Smooth muscle cell of the brain vasculature (primary cell): ENCODE measurements at regions not wholly inside any gene's neighbourhood (a gene's known extent, or its start where the extent isn't known, plus 50 kb on each side); places are given as distances from the start of the nearest gene placed in this dataset.
"Not testable (repeated sequence)": the region's sequence is repeated elsewhere in the genome, so short reads cannot be mapped to it uniquely, and the experiment has no call there.

Experiments
- DNase-seq: peaks from one replicate; pipeline ENCODE4 v3.0.0-alpha.2; 2012; ENCODE audit warnings: low read depth, low spot score

DNA sequence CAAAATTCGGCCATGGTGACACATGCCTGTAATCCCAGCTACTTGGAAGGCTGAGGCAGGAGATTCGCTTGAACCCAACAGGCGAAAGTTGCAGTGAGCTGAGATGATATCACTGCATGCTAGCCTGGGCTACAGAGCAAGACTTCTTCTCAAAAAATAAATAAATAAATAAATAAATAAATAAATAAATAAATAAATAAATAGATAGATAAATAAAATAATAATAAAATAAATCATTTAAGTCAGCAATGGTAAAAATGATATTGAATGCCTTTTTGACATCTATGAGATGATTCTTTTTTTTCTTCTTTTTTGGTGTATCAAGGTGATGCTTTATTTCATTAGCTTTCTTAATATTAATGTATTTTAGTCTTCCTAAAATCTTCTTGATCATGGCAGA lies 221.7 kb upstream of the RXFP2 start:
- no peak for DNase-seq

GRCh38 chr13:31518645-31519044 lies 220.7 kb upstream of the RXFP2 start:
- no peak for DNase-seq

GRCh38 chr13:31521435-31521834 lies 217.9 kb upstream of the RXFP2 start:
- DNase-seq, result no peak

DNA sequence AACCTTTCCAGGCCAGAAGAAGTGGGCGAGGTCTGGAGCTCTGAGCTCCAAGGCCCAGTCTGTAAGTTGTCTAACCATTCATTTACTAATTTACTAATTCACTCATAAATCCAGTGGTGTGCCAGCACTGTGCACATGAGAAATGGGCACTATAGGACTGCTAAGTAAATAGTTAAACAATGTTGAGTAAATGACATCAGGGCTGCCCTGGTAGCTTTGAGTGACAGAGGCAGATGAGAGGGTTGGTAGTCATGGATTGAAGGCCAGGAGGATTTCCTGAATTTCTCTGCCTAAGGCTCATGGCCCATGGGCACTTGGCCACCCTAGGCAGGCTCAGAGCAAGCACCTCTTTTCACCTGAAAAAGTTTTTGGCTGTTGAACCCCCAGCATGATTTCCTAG lies 216.9 kb upstream of the RXFP2 start:
- no peak for DNase-seq

- no peak for DNase-seq
These were observed 211.2 kb upstream of the RXFP2 start for GRCh38 chr13:31528176-31528575.

DNA sequence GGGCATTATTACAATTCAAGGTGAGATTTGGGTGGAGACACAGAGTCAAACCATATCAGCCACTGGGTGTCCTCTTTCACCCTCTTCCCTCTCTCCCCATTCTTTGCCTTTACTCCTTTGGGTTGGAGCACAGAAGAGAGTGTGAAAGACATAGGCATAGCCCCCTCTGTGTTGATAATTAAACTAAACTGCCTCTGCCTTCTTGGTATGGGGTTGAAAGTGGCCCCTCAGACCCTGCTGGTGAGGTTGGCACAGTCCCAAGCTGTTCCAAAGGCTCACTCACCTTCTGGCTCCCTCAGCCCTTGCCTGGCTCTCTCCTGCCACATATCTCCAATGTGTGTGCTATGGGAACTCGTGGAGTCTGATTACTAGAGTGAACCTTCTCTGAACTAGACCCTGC lies 210.6 kb upstream of the RXFP2 start:
- no peak for DNase-seq

DNA sequence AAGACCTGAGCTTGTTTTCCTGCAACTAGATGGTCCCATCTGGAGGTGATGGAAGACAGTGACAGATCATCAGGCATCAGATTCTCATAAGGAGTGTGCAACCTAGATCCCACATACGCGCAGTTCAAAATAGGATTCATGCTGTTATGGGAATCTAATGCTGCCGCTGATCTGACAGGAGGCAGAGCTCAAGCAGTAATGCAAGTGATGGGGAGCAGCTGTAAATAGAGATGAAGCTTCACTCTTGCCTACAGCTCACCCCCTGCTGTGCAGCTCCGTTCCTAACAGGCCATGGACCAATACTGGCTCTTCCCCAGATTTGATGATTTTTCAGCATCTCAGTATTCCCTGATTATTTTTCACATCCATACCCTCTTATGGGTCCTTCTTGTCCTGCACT lies 208.4 kb upstream of the RXFP2 start:
- no peak for DNase-seq

- no peak for DNase-seq
These were observed 202.3 kb upstream of the RXFP2 start for GRCh38 chr13:31537052-31537451.

GRCh38 chr13:31538067-31539042 lies 201.0 kb upstream of the RXFP2 start:
- peak; percentile 28 for DNase-seq

DNA sequence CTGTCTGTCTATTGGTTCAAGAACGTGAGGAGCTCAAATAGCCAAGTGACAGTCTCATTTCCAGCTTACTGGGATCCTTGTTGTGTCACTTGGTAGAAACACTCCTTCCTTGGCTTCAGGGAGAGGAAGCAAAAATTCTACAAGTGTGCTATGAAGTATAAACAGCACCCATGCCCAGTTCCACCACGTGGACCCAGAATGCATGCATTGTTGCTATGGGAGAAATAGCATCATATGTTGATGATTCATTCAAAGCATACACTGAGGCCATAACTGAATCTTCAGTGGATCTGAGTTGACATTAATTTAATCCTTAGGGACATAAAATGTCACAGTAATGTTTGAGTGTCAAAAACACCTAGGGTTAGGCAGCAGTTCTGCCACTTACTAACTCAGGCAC lies 199.0 kb upstream of the RXFP2 start:
- DNase-seq, result no peak

DNA sequence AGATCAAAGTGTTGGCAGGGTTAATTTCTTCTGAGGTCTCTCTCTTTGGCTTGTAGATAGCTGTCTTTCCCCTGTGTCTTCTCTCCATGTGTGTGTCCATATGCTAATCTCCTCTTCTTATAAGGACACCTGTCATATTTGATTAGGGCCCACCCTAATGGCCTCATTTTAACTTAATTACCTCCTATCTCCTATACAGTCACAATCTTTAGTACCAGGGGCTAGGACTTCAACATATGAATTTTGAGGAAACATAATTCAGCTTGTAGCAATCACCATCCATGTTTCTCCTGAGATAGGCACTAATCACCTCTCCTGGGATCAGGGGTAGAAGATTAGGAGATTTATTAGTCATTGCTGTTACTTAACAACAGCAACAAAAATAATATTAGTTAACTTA lies 196.1 kb upstream of the RXFP2 start:
- DNase-seq, result no peak

DNA sequence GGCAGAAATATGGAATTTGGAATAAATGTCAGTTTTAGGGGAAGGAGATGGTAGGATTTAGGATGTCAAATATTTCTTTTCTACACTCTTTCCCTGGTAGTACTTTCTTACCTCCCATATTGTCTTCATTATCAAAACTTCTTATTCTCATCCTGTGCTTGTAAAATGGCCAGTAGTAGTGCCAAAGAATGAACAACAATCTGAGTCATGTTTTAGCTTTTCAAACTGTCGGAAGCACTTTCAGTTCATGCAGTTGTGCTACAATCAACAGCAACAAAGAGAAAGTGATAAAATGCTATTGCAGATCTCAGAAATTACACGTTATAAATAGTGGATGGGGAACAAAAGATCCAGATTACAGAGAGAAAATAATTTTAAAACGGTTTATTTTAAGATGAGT lies 193.7 kb upstream of the RXFP2 start:
- no peak for DNase-seq

GRCh38 chr13:31556376-31556775 lies 182.9 kb upstream of the RXFP2 start:
- DNase-seq, result peak; percentile 23

DNA sequence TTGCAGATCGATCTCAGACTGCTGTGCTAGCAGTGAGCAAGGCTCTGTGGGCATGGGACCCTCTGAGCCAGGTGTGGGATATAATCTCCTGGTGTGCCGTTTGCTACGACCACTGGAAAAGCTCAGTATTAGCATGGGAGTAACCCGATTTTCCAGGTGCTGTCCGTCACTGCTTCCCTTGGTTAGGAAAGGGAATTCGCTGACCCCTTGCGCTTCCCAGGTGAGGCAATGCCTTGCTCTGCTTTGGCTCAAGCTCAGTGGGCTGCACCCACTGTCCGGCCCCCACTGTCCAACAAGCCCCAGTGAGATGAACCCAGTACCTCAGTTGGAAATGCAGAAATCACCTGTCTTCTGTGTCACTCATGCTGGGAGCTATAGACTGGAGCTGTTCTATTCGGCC lies 155.1 kb upstream of the RXFP2 start:
- not testable (repeated sequence) for DNase-seq

- no peak for DNase-seq
These were observed 151.5 kb upstream of the RXFP2 start for GRCh38 chr13:31587698-31588266.

DNA sequence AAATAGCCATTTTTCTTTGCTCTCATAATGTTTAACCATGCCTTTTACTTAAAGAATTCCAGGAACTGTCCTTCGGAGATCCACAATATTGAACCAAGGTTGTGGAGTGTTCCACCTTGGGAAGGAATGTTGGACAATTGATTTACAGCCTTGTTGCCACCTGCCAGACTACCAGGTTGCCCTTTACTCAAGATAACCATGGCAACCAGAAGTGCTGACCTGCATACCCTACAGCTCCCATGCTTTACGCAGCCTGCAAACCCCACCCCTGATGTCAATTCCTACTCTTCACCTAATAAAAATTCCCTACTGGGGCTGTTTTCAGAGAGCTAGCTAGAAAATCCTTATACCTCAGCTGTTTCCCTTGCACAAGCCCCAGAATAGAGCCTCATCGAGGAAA lies 151.0 kb upstream of the RXFP2 start:
- no peak for DNase-seq

DNA sequence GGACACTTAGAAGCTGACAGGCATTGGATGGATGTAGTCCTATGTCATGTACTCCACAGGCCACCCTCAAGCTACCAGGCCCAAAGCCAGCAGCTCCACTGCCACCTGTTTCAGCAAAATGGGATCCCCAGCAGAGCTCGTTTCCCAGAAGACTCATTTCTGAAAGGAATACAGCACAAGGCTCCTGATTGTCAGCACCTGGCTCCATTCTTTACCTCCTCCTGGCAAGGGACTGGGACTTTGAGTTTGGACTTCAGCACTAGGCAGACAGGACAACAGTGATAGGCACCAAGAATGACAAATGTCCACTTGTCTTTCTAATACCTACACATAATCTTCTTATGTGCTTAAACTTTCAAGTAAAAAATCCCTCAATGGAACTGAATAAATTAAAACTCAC lies 150.4 kb upstream of the RXFP2 start:
- no peak for DNase-seq

- no peak for DNase-seq
These were observed 147.6 kb upstream of the RXFP2 start for GRCh38 chr13:31591642-31592233.

DNA sequence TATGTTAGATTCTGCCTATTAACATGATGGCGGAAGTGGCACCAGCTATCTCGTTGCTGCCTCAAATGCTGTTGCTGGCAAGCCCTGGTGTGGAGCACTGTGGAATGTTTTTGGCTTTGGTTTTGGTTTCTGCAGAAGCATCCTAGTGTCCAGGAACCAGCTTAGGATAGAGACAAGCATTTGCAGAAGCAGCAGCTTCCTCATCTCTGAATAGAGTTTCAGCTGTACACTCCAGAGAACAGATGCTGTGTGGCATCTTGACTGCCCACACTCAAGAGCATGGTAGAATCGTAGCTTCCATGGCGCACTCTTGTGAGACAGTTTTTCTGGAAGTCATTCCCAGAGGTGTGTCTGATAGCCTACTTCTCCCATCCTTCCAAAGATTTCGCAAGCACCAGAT lies 145.3 kb upstream of the RXFP2 start:
- no peak for DNase-seq

GRCh38 chr13:31595563-31595962 lies 143.8 kb upstream of the RXFP2 start:
- DNase-seq, result no peak

- DNase-seq, result no peak
These were observed 140.3 kb upstream of the RXFP2 start for GRCh38 chr13:31598990-31599389.

DNA sequence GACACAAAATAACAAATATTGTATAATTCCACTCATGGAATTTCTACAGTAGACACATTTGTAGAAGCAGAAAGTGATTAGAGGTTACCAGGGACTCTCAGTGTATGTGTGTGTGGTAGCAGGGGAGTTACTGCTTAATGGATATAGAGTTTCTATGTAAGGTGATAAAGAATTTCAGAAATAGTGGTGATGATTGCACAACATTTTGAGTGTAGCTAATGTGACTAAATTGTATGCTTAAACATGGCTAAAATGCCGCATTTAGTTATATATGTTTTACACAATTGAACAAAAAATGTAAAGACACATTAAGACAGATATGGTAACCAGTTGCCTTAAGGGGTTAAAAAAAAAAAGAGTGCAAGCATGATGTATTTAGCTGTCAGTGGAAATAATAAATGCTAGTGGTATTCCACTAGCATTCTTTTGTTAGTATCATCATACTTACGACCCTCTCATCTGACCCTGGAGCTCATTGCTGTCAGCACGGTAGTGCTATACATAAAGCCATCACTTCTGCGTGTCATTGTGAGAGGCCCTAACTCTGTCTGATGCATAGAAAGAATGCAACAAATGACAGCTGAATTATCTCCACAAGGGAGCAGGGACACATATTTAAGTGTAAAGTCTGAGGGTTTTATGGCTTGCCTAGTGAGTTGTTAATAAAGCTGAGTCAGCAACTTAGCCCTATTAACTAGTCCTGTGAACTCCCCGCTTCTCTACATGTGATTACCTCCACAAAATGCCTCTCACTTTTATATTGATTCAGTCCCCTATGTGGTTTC lies 134.1 kb upstream of the RXFP2 start:
- no peak for DNase-seq
